ENCODE measurements at regions not wholly inside any gene's neighbourhood (a gene's known extent, or its start where the extent isn't known, plus 50 kb on each side); places are given as distances from the start of the nearest gene placed in this dataset.

GRCh38 chr20:24102749-24103333 is 114.3 kb upstream of the GGTLC1 start:
- TF ChIP-seq CTCF (IDR thresholded peaks at IDR 0.05; ENCODE audit: poor library complexity) (no peak), EZH2 (IDR thresholded peaks at IDR 0.05; ENCODE audit: borderline replicate concordance) (no peak), EZH2phosphoT487 (IDR thresholded peaks at IDR 0.05; ENCODE audit: low read depth, severe bottlenecking, unreplicated experiment) (no peak)

All from hepatocyte (in vitro differentiated cells).